ENCODE measurements at regions not wholly inside any gene's neighbourhood (a gene's known extent, or its start where the extent isn't known, plus 50 kb on each side); places are given as distances from the start of the nearest gene placed in this dataset.

DNA sequence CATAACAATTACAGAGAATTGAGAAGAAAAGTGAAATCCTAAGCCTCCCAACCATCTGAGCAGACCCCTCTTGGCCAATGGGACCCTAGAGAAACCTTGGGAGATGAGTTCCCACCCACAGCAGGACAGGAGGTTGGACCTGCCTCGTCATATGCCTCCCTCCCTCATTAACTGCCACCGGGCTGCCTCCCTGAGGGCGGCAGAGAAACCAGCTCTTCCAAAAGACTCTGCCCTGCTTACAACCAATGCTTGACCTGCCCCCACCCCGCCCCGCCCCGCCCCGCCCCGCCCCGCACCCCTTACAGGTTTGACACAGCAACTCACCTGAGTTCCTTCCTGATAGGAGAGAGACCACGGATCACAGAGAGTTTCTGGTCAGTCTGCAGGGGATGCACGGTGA lies 86.1 kb downstream of the ADRA2C start:
- DNase-seq (ENCODE audit: low spot score) (no peak), FAIRE-seq (no peak)

DNA sequence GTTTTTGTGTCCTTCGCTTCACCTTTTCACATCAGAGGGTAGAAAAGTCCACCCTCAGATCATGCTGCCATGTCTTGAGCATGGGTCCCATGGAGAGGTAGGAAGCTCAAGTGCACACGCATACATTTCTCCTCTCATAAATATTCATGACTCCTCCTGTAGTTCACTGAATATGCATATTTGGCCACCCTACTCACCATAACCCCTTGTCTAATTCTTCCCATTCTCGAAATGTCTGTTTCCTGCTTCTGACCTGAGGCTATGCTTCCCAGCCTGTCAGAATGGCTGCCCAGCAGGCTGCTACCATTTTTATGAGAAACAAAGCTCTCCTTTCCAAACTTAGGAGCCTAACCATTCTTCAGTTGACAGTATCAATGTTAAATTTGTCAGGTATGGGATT lies 86.5 kb downstream of the ADRA2C start:
- no peak for FAIRE-seq

GRCh38 chr4:3853388-3854035 lies 87.3 kb downstream of the ADRA2C start:
- FAIRE-seq (no peak), DNase-seq (ENCODE audit: low spot score) (no peak)

More for the DNA sequence above, 86.5 kb downstream of the ADRA2C start:
- no peak for DNase-seq (ENCODE audit: low spot score)

GRCh38 chr4:3854661-3855060 lies 88.5 kb downstream of the ADRA2C start:
- no peak for FAIRE-seq
- no peak for DNase-seq (ENCODE audit: low spot score)

DNA sequence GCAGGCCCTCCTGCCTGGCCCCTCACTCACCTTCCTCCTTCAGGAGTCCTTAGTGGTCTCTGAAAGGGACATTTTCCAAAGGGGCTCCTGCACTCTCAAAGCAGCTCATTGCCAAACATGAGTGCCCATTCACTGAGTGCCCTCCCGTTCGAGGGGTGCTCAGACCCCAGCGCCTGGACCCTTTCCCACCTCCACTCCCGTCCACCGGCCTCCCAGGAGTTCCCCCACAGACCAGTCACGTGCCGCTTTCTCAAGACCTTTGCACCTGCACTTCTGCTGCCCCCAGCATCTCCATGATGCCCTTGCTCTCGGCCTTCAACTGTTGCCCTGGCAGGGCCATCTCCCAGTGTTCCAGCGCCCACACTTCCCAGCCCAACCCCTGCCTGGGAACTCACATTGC lies 89.5 kb downstream of the ADRA2C start:
- no peak for DNase-seq (ENCODE audit: low spot score)
- no peak for FAIRE-seq

GRCh38 chr4:3856604-3857204 lies 90.5 kb downstream of the ADRA2C start:
- no peak for FAIRE-seq
- DNase-seq (ENCODE audit: low spot score): no peak

GRCh38 chr4:3857269-3857926 lies 91.2 kb downstream of the ADRA2C start:
- FAIRE-seq (no peak), DNase-seq (ENCODE audit: low spot score) (no peak)

GRCh38 chr4:3858046-3858730 lies 92.0 kb downstream of the ADRA2C start:
- no peak for FAIRE-seq

GRCh38 chr4:3858765-3859388 lies 92.7 kb downstream of the ADRA2C start:
- no peak for FAIRE-seq
- no peak for DNase-seq (ENCODE audit: low spot score)

More at GRCh38 chr4:3858046-3858730, 92.0 kb downstream of the ADRA2C start:
- DNase-seq (ENCODE audit: low spot score): no peak

DNA sequence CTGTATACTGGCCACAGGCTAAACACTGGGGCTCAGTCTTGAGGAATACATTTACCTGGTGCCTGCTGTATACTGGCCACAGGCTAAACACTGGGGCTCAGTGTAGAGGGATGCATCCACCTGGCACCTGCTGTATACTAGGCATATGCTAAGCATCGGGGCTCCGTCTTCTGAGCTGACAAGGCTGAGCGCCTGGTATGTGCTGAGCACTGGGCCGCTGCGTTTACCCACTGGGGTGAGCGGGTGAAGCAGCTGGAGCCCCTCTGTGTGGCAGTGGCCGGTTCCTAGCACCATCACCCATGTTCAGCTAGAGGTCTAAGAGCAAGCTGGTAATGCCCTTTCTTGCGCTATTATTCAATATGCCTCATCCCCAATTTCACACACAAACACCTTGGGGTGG lies 93.4 kb downstream of the ADRA2C start:
- FAIRE-seq (no peak), DNase-seq (ENCODE audit: low spot score) (no peak)

DNA sequence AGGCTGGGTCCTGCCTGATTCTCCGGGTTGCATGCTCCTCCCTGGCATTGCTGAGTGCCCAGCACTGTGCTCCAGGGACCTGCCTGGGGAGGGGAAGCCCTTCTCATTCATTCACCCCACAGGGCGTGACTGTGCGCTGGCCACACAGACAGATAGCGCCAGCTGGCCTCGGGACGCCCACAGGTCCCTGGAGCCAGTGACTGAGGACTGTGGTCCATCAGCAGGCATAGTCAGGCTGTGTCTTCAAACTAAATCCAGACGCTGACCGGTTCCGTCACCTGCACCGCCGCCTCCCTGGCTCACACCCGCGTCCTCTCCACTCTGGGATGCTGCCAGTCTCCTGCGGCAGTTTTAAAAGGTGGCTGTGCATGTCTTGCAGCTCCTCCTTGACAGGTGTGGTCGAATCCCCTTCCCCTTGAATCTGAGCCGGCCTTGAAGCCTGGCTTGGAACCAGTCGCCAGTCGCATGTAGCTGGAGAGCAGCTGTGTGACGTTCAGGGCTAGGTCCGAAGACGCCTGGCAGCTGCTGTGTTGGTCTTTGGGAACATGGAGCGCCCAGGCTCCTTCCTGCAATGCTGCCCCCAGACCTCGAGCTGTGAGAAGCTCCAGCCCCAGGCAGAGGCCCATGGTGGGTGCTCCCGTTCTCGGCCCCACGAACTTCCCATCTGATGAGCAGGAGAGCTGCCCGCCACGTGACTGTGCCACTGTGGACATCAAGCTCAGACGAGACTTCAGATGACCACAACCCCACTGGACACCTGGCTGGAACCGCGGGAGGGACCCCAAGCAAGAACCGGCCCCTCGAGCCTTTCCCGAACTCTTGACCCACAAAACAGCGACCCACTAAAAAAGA lies 94.1 kb downstream of the ADRA2C start:
- DNase-seq (ENCODE audit: low spot score) (no peak), FAIRE-seq (no peak)

DNA sequence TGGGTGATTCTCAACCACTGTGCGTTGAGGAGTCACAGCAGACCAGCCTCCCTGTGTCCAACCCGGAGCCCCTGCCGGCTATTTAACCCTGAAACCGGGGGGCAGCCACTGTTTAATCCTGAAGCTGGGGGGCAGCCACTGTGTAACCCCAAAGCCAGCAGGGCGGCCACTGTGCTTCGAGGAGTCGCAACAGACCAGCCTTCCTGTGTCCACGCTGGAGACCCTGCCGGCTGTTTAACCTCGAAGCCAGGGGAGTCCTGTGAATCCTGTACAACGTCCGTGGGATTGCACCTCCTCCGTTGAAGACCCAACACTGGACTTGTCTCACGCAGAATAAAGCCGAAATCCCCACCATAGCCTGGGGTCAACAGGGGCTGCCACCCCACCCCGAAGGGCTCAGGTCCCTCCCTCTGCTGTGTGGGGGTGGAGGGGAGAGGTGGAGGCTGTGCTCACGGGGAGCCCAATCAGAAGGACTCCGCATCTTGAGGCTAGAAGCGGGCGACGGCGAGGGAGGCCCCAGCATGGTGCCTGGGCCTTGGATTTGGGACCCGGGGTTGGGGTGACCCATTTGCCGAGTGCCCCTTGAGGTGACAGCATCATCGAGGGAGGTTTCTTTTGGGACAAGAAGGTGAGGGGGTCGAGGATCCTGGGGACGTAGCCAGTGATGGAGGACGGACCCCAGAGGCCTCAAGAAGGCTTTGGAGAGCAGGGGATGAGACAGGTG lies 94.9 kb downstream of the ADRA2C start:
- DNase-seq (ENCODE audit: low spot score): no peak
- FAIRE-seq: no peak

DNA sequence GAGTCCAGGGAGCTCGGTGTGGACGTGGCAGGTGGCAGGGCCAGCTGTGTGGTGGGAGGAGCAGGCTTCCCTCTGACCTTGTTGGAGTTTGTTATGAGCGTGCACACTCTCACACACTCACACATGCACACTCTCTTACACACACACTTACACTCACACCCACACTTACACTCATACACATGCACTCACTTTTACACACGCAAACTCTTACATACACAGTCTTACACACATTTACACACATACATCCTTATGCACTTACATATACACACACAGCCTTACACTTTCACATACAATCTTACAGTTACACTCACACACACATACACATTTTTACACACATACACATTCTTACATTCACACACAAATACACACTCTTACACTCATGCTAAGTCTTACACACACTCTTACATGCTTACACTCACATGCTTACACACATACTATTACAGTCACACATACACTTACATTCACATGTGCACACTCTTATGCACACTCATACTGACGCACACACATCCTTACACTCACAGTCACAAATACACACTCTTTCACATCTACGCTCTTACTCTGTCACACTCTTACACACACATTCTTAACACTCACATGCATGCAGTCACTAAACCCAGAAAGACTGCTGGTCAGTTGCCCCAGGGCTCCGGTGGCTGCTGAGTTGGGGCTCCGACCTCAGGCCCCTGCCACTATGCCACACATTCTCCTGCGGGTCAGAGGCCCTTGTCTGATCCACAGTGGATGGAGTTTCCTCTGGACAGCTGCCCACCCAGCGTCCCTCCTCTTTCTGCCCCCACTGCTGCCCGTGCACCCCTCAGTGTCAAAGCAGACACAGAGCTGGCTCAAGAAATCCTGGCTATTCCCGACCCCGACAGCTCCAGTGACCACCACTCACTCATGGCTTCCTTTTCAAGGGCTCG lies 95.8 kb downstream of the ADRA2C start:
- FAIRE-seq (peak; percentile 20), DNase-seq (ENCODE audit: low spot score) (no peak)

GRCh38 chr4:3862640-3863420 lies 96.6 kb downstream of the ADRA2C start:
- DNase-seq (ENCODE audit: low spot score) (no peak), FAIRE-seq (no peak)

GRCh38 chr4:3863841-3864741 lies 97.9 kb downstream of the ADRA2C start:
- DNase-seq (ENCODE audit: low spot score): no peak
- no peak for FAIRE-seq

GRCh38 chr4:3864742-3865721 lies 98.8 kb downstream of the ADRA2C start:
- DNase-seq (ENCODE audit: low spot score) (no peak), FAIRE-seq (no peak)

Measured in urothelium cell line (cell line).